ENCODE measurements at regions not wholly inside any gene's neighbourhood (a gene's known extent, or its start where the extent isn't known, plus 50 kb on each side); places are given as distances from the start of the nearest gene placed in this dataset.

DNA sequence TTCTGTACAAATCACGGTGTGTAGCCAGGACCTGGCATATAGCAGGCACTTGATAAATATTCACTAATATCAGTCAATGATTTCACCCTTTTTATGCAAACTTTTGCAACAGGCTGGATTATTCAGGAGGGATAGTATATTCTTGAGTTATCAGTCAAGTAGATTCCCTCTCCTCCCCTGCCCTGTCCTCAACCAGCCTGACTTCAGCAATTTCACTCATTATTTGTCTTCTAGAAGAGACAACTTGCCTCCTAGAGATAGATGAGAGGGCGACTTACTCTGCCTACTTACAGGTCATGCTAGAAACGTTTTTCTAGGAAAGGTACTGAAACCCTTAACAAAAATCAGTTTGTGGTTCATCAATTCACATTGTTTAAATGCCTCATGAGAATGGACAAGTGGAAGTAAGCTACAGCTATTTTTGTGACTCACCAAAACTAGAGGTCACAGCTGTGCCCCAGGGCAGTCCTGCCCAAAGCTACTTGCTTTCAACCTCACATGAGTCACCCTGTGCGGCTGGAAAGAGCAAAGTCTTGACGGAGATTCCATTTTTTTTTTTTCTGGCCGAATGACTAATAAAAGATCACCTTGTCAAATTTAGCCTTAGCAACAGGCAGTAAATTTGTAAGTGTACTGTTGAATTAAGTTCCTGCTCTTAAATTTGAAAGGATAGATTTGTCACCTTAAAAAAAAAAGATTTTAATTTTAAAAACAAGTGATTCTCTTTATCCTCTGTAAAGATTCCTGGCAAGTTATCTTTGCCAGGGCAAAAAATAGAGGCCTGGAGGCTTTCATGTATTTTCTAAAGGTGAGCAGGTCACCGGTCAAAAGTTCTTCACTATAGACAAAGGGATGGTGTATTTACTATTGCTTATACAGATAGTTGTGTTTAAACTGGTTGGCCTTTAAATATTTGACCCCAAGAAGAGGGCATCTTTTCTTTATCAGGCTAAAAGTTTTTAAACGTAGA, 109.0 kb upstream of the SLC35G4 start:
- no peak for DNase-seq
- Histone ChIP-seq H3K27me3 (no peaks in the 10 kb centered on the region), H3K27ac (no peak overlapping the region), H3K9me3 (no peaks in the 10 kb centered on the region), H3K4me1 (peaks cover 0 to 9% (median 2%) of the 10 kb centered on the region in 4 donors), H3K36me3 (no peaks in the 10 kb centered on the region), H3K4me3 (no peak overlapping the region)
- TF ChIP-seq, protein P1, sequence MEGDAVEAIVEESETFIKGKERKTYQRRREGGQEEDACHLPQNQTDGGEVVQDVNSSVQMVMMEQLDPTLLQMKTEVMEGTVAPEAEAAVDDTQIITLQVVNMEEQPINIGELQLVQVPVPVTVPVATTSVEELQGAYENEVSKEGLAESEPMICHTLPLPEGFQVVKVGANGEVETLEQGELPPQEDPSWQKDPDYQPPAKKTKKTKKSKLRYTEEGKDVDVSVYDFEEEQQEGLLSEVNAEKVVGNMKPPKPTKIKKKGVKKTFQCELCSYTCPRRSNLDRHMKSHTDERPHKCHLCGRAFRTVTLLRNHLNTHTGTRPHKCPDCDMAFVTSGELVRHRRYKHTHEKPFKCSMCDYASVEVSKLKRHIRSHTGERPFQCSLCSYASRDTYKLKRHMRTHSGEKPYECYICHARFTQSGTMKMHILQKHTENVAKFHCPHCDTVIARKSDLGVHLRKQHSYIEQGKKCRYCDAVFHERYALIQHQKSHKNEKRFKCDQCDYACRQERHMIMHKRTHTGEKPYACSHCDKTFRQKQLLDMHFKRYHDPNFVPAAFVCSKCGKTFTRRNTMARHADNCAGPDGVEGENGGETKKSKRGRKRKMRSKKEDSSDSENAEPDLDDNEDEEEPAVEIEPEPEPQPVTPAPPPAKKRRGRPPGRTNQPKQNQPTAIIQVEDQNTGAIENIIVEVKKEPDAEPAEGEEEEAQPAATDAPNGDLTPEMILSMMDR (IDR thresholded peaks at IDR 0.05) = no peak
- intact Hi-C loops (cut with DNase I; ENCODE audit: low total_unique reads) = no loop called here

DNA sequence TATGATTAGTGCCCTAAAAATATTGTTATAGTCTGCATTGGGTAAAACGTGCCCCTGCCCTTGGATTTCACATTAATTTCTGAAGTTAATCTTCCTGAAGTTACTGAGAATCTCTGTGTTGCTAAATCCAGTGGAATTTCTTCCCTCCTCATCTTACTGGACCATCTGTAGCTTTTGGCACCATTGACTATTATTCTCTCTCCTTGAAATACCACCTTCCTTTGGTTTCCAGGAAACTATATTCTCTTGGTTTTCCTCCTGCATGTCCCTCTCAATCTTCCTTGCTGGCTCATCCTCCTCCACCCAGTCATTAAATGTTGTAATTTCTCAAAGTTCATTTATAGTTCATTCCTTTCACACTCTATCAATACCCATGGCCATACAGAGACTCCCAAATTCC, 110.6 kb upstream of the SLC35G4 start:
- no peak for DNase-seq
- Histone ChIP-seq H3K36me3 (no peaks in the 10 kb centered on the region), H3K4me1 (peaks cover 0 to 9% (median 2%) of the 10 kb centered on the region in 4 donors), H3K27me3 (no peaks in the 10 kb centered on the region), H3K4me3 (no peak overlapping the region), H3K9me3 (no peaks in the 10 kb centered on the region), H3K27ac (no peak overlapping the region)
- TF ChIP-seq, protein P1 (IDR thresholded peaks at IDR 0.05) = no peak
- intact Hi-C loops (cut with DNase I; ENCODE audit: low total_unique reads) = no loop called here

DNA sequence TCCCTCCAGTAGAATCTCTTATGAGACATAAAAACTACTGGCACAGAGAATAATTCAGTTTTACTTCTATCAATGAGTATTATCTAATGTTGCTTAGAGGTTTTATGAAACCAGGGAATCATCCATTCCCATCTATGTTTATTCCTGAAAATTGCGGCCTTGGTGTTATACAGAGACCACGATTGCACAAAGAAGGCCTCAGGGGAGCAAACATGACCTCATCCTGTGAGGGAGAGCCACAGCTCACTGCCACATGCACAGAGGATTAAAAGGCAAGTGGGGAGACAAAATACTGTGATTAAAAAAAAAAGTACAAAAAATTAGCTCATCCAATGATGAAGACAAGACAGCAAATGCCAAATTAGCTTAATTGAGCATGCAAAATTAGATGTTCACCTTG, 111.8 kb upstream of the SLC35G4 start:
- Histone ChIP-seq H3K27me3 (no peaks in the 10 kb centered on the region), H3K4me1 (peaks cover 0 to 9% (median 2%) of the 10 kb centered on the region in 4 donors), H3K27ac (no peak overlapping the region), H3K9me3 (no peaks in the 10 kb centered on the region), H3K4me3 (no peak overlapping the region), H3K36me3 (no peaks in the 10 kb centered on the region)
- TF ChIP-seq, protein P1 (IDR thresholded peaks at IDR 0.05) = no peak
- DNase-seq = peak in 1 of 2 donors; percentile 35
- intact Hi-C loops (cut with DNase I; ENCODE audit: low total_unique reads) = no loop called here

DNA sequence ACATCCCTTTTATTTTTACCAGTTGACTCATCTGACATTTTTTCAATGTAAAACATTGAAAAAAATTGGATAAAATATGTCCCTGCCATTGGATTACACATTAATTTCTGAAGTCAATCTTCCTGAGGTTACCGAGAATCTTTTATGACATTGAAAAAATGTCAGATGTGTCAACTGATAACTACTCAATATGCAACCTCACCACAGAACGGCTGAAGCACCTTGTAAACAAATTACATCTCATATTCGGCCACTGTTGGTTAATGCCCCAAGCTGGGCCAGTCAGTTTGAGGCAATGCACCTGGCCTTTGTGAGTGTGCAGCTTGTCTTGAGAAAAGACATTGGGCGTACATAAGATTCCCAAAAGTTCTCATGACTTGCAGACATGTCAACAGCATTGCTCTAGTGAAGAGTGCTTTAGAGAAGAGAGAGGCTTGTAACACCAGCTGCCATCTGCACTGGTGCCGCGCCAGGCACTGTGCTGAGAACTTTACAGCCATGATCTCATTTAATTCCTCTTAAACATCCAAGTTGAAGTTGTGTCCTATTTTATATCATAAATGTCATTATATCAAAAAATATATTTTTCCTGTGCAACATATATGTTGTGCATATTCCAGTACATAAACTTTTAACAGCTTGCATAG, 112.7 kb upstream of the SLC35G4 start:
- no peaks in the 10 kb centered on the region for H3K9me3 ChIP-seq
- H3K36me3 ChIP-seq = no peaks in the 10 kb centered on the region
- H3K27ac ChIP-seq = no peak overlapping the region
- peaks cover 0 to 9% (median 2%) of the 10 kb centered on the region in 4 donors for H3K4me1 ChIP-seq
- H3K27me3 ChIP-seq = no peaks in the 10 kb centered on the region
- H3K4me3 ChIP-seq = no peak overlapping the region
- DNase-seq = no peak
- intact Hi-C loops (cut with DNase I; ENCODE audit: low total_unique reads) = no loop called here
- TF ChIP-seq, protein P1 (IDR thresholded peaks at IDR 0.05) = no peak

DNA sequence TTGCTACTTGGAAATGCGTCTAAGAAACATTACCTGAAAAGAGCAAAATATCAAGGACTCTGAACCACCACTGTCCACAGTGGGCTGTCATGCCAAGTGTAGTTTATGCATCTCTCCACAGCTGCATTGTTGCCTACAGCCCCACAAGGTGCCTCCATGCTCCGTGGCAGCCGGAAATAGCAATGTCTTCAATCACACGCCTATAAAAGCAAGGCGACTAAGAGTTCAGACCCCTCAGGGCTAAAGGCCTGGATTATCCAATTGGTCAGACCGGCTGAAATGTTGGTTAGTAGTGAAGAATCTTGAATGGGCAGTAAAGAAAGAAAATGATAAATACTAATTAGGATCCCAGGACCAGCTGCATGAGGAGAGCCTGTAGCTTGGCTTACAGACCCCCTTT, 114.0 kb upstream of the SLC35G4 start:
- intact Hi-C loops (cut with DNase I; ENCODE audit: low total_unique reads) = no loop called here
- TF ChIP-seq, protein P1 (IDR thresholded peaks at IDR 0.05) = no peak

More for the DNA sequence above, 114.0 kb upstream of the SLC35G4 start:
- no peaks in the 10 kb centered on the region for H3K27me3 ChIP-seq
- no peak overlapping the region for H3K4me3 ChIP-seq
- H3K27ac ChIP-seq = no peak overlapping the region
- DNase-seq = no peak
- H3K36me3 ChIP-seq = no peaks in the 10 kb centered on the region
- H3K9me3 ChIP-seq = no peaks in the 10 kb centered on the region
- peaks cover 0 to 3% (median 0%) of the 10 kb centered on the region in 4 donors for H3K4me1 ChIP-seq

All from tibial artery (tissue), 4 donors.